Uterus (tissue), 3 donors: ENCODE measurements at regions not wholly inside any gene's neighbourhood (a gene's known extent, or its start where the extent isn't known, plus 50 kb on each side); places are given as distances from the start of the nearest gene placed in this dataset.
A peak's percentile ranks its signal among the peaks of the same experiment; 100 is the strongest.

Experiments used
- DNase-seq, 2 donors: peaks; one replicate each; pipeline ENCODE4 v3.0.0-alpha.2; 2019 to 2020
- H3K27ac ChIP-seq, 2 donors: fragments of 200-600 bp; sonication (generic); 1 replicate in 1 of 2; 2 replicates in 1 of 2; pipeline ENCODE4 v1.5.1; 2016 to 2018
- H3K27me3 ChIP-seq, 2 donors: fragments of 200-600 bp; sonication (generic); one replicate each; pipeline ENCODE4 v1.5.1; 2018 to 2019; ENCODE audit warnings: control low read depth in 1 of 2
- H3K36me3 ChIP-seq, 2 donors: fragments of 200-600 bp; sonication (generic); one replicate each; pipeline ENCODE4 v1.5.1; 2019; ENCODE audit warnings: control low read depth in 1 of 2
- H3K4me1 ChIP-seq, 2 donors: fragments of 200-600 bp; sonication (generic); one replicate each; pipeline ENCODE4 v1.5.1; 2018 to 2019; ENCODE audit warnings: control low read depth in 1 of 2
- H3K4me3 ChIP-seq, 2 donors: fragments of 200-600 bp; sonication (generic); 1 replicate in 1 of 2; 2 replicates in 1 of 2; pipeline ENCODE4 v1.5.1; 2018 to 2019; ENCODE audit warnings: mild to moderate bottlenecking in 1 of 2
- H3K9me3 ChIP-seq, 2 donors: fragments of 200-600 bp; sonication (generic); one replicate each; pipeline ENCODE4 v1.5.1; 2019; ENCODE audit warnings: control low read depth in 1 of 2
- CTCF ChIP-seq, 4 experiments: fragments of 200-600 bp in 2 of 4; fragments of 450-650 bp in 2 of 4; sonication (generic) in 2 of 4; IDR thresholded peaks; one replicate each; pipeline ENCODE4 v1.5.1; 2016 to 2019; ENCODE audit warnings: antibody characterized with exemption in 4 of 4, mild to moderate bottlenecking in 2 of 4, moderate library complexity in 1 of 4
- POLR2A ChIP-seq, 2 donors: fragments of 450-650 bp; IDR thresholded peaks; one replicate each; pipeline ENCODE4 v1.6.1; 2016; ENCODE audit warnings: antibody characterized with exemption in 2 of 2, mild to moderate bottlenecking in 1 of 2, moderate library complexity in 1 of 2
- intact Hi-C: fragments of 100-400 bp; cut with DNase I; formaldehyde crosslinking; loops from one replicate; pipeline ENCODE4 v1.15.1; 2023; ENCODE audit warnings: low total_unique reads
- donor health status: DM: yes; HTN: yes; CAD: no.

GRCh38 chr12:108462686-108463085 is 52.4 kb upstream of the FICD start:
- no peak for TF ChIP-seq POLR2A (IDR thresholded peaks at IDR 0.05)
- TF ChIP-seq CTCF (IDR thresholded peaks at IDR 0.05) = no peak
- H3K4me3 ChIP-seq = no peak overlapping the region
- no peaks in the 10 kb centered on the region for H3K27me3 ChIP-seq
- no peaks in the 10 kb centered on the region for H3K4me1 ChIP-seq
- H3K9me3 ChIP-seq = no peaks in the 10 kb centered on the region
- intact Hi-C loops = no loop called here
- DNase-seq = no peak
- H3K27ac ChIP-seq = no peak overlapping the region
- no peaks in the 10 kb centered on the region for H3K36me3 ChIP-seq

- no peaks in the 10 kb centered on the region for H3K27me3 ChIP-seq
- H3K4me3 ChIP-seq = no peak overlapping the region
- no peak overlapping the region for H3K27ac ChIP-seq
- no peaks in the 10 kb centered on the region for H3K9me3 ChIP-seq
- no peak for TF ChIP-seq CTCF (IDR thresholded peaks at IDR 0.05)
- TF ChIP-seq POLR2A (IDR thresholded peaks at IDR 0.05) = no peak
- DNase-seq = no peak
- intact Hi-C loops = no loop called here
- H3K36me3 ChIP-seq = no peaks in the 10 kb centered on the region
- no peaks in the 10 kb centered on the region for H3K4me1 ChIP-seq
Measured at GRCh38 chr12:108461058-108461660, 53.9 kb upstream of the FICD start.

- intact Hi-C loops = no loop called here
- H3K9me3 ChIP-seq = no peaks in the 10 kb centered on the region
- TF ChIP-seq POLR2A (IDR thresholded peaks at IDR 0.05) (no peak), CTCF (IDR thresholded peaks at IDR 0.05) (no peak)
- H3K4me3 ChIP-seq = no peak overlapping the region
- H3K27me3 ChIP-seq = no peaks in the 10 kb centered on the region
- H3K4me1 ChIP-seq = no peaks in the 10 kb centered on the region
- no peak for DNase-seq
- H3K27ac ChIP-seq = no peak overlapping the region
- no peaks in the 10 kb centered on the region for H3K36me3 ChIP-seq
Measured at GRCh38 chr12:108459149-108459548, 55.9 kb upstream of the FICD start.

- DNase-seq = no peak
- Histone ChIP-seq H3K4me1 (no peaks in the 10 kb centered on the region), H3K27me3 (no peaks in the 10 kb centered on the region), H3K9me3 (no peaks in the 10 kb centered on the region), H3K36me3 (no peaks in the 10 kb centered on the region), H3K27ac (no peak overlapping the region), H3K4me3 (no peak overlapping the region)
- TF ChIP-seq POLR2A (IDR thresholded peaks at IDR 0.05) = no peak
- peak in 2 of 4 experiments; percentile 5 to 10 for TF ChIP-seq CTCF (IDR thresholded peaks at IDR 0.05)
- intact Hi-C loops = no loop called here
Measured at GRCh38 chr12:108457734-108458361, 57.2 kb upstream of the FICD start.

GRCh38 chr12:108457006-108457733 is 57.9 kb upstream of the FICD start:
- DNase-seq = peak in 1 of 2 donors; percentile 23
- TF ChIP-seq POLR2A (IDR thresholded peaks at IDR 0.05) (no peak), CTCF (IDR thresholded peaks at IDR 0.05) (peak; percentile 52 to 76 (median 64))
- Histone ChIP-seq H3K9me3 (no peaks in the 10 kb centered on the region), H3K4me3 (no peak overlapping the region), H3K27me3 (no peaks in the 10 kb centered on the region), H3K4me1 (no peaks in the 10 kb centered on the region), H3K27ac (no peak overlapping the region), H3K36me3 (no peaks in the 10 kb centered on the region)
- intact Hi-C loops = no loop called here
